ENCODE measurements at regions not wholly inside any gene's neighbourhood (a gene's known extent, or its start where the extent isn't known, plus 50 kb on each side); places are given as distances from the start of the nearest gene placed in this dataset.

DNA sequence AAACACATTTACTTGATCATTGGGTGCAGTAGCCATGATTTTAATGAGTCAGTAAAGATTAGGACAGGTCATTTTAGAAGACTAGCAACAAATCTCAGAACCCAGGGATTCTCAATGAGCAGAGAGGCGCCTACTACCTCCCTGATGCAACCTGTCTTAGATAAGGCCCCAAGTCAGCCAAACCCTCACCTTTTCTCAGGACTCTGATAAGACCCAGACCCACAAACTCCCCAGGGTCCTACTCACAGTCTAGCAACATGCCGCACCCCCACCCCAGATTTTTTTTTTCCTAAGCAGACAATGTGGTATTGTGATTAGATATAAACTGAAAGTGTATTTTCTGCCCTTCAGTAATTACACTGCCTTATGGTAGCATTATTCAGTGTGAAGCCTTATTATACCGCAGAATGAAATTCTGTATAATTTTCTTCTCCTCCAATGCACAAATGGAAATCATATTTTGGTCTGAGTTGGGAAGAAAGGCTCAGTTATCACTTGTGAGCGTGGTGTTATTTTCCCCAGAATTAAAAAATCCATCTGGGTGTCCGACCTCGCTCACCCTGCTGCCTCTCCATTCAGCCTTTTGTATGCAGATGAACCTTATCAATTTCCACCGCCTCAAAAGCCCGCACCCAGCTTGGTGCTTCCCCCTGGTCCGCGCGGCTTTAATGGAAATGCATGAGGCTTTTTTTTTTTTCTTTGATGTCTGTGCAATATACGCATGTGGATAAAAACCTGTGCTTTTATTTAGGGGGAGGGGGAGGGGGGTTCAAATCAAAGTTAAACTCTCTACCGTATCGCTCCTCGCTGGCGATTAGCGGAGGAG, 122.0 kb upstream of the SOX14 start:
- TF ChIP-seq CHD2 (IDR thresholded peaks at IDR 0.05; ENCODE audit: low read length, partially characterized antibody) (no peak), RFX5 (IDR thresholded peaks at IDR 0.05; ENCODE audit: low read length) (no peak), GABPA (IDR thresholded peaks at IDR 0.05; ENCODE audit: low read depth) (no peak), JUND (IDR thresholded peaks at IDR 0.05) (no peak), SIN3A (IDR thresholded peaks at IDR 0.05; ENCODE audit: borderline replicate concordance, low read depth, low read length) (no peak), FOXJ3 (CRISPR knock-in tag; IDR thresholded peaks at IDR 0.05) (no peak), POLR2AphosphoS5 (IDR thresholded peaks at IDR 0.05; ENCODE audit: low read depth, low read length) (no peak), FOSL2 (IDR thresholded peaks at IDR 0.05; ENCODE audit: borderline replicate concordance, low read depth) (no peak), GATA2 (CRISPR knock-in tag; IDR thresholded peaks at IDR 0.05) (no peak), RAD21 (IDR thresholded peaks at IDR 0.05; ENCODE audit: low read length) (no peak), RCOR1 (IDR thresholded peaks at IDR 0.05; ENCODE audit: low read length) (no peak), NFIC (IDR thresholded peaks at IDR 0.05; ENCODE audit: borderline replicate concordance) (no peak), MEF2A (IDR thresholded peaks at IDR 0.05; ENCODE audit: borderline replicate concordance, low read depth) (no peak), TEAD4 (IDR thresholded peaks at IDR 0.05; ENCODE audit: borderline replicate concordance, insufficient read depth) (no peak)
- TF ChIP-seq, protein P1, sequence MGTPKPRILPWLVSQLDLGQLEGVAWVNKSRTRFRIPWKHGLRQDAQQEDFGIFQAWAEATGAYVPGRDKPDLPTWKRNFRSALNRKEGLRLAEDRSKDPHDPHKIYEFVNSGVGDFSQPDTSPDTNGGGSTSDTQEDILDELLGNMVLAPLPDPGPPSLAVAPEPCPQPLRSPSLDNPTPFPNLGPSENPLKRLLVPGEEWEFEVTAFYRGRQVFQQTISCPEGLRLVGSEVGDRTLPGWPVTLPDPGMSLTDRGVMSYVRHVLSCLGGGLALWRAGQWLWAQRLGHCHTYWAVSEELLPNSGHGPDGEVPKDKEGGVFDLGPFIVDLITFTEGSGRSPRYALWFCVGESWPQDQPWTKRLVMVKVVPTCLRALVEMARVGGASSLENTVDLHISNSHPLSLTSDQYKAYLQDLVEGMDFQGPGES (IDR thresholded peaks at IDR 0.05; ENCODE audit: low read depth, low read length), result no peak
- TF ChIP-seq, protein P2, sequence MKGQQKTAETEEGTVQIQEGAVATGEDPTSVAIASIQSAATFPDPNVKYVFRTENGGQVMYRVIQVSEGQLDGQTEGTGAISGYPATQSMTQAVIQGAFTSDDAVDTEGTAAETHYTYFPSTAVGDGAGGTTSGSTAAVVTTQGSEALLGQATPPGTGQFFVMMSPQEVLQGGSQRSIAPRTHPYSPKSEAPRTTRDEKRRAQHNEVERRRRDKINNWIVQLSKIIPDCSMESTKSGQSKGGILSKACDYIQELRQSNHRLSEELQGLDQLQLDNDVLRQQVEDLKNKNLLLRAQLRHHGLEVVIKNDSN (IDR thresholded peaks at IDR 0.05; ENCODE audit: borderline replicate concordance, low read depth), result no peak
- TF ChIP-seq, protein P3, sequence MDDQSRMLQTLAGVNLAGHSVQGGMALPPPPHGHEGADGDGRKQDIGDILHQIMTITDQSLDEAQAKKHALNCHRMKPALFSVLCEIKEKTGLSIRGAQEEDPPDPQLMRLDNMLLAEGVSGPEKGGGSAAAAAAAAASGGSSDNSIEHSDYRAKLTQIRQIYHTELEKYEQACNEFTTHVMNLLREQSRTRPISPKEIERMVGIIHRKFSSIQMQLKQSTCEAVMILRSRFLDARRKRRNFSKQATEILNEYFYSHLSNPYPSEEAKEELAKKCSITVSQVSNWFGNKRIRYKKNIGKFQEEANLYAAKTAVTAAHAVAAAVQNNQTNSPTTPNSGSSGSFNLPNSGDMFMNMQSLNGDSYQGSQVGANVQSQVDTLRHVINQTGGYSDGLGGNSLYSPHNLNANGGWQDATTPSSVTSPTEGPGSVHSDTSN (IDR thresholded peaks at IDR 0.05), result no peak
- TF ChIP-seq, protein P4, sequence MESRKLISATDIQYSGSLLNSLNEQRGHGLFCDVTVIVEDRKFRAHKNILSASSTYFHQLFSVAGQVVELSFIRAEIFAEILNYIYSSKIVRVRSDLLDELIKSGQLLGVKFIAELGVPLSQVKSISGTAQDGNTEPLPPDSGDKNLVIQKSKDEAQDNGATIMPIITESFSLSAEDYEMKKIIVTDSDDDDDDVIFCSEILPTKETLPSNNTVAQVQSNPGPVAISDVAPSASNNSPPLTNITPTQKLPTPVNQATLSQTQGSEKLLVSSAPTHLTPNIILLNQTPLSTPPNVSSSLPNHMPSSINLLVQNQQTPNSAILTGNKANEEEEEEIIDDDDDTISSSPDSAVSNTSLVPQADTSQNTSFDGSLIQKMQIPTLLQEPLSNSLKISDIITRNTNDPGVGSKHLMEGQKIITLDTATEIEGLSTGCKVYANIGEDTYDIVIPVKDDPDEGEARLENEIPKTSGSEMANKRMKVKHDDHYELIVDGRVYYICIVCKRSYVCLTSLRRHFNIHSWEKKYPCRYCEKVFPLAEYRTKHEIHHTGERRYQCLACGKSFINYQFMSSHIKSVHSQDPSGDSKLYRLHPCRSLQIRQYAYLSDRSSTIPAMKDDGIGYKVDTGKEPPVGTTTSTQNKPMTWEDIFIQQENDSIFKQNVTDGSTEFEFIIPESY (IDR thresholded peaks at IDR 0.05; ENCODE audit: borderline replicate concordance, low read depth), result no peak
- TF ChIP-seq, protein P5, sequence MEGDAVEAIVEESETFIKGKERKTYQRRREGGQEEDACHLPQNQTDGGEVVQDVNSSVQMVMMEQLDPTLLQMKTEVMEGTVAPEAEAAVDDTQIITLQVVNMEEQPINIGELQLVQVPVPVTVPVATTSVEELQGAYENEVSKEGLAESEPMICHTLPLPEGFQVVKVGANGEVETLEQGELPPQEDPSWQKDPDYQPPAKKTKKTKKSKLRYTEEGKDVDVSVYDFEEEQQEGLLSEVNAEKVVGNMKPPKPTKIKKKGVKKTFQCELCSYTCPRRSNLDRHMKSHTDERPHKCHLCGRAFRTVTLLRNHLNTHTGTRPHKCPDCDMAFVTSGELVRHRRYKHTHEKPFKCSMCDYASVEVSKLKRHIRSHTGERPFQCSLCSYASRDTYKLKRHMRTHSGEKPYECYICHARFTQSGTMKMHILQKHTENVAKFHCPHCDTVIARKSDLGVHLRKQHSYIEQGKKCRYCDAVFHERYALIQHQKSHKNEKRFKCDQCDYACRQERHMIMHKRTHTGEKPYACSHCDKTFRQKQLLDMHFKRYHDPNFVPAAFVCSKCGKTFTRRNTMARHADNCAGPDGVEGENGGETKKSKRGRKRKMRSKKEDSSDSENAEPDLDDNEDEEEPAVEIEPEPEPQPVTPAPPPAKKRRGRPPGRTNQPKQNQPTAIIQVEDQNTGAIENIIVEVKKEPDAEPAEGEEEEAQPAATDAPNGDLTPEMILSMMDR (IDR thresholded peaks at IDR 0.05), result no peak
- TF ChIP-seq, protein P6, sequence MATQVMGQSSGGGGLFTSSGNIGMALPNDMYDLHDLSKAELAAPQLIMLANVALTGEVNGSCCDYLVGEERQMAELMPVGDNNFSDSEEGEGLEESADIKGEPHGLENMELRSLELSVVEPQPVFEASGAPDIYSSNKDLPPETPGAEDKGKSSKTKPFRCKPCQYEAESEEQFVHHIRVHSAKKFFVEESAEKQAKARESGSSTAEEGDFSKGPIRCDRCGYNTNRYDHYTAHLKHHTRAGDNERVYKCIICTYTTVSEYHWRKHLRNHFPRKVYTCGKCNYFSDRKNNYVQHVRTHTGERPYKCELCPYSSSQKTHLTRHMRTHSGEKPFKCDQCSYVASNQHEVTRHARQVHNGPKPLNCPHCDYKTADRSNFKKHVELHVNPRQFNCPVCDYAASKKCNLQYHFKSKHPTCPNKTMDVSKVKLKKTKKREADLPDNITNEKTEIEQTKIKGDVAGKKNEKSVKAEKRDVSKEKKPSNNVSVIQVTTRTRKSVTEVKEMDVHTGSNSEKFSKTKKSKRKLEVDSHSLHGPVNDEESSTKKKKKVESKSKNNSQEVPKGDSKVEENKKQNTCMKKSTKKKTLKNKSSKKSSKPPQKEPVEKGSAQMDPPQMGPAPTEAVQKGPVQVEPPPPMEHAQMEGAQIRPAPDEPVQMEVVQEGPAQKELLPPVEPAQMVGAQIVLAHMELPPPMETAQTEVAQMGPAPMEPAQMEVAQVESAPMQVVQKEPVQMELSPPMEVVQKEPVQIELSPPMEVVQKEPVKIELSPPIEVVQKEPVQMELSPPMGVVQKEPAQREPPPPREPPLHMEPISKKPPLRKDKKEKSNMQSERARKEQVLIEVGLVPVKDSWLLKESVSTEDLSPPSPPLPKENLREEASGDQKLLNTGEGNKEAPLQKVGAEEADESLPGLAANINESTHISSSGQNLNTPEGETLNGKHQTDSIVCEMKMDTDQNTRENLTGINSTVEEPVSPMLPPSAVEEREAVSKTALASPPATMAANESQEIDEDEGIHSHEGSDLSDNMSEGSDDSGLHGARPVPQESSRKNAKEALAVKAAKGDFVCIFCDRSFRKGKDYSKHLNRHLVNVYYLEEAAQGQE (IDR thresholded peaks at IDR 0.05; ENCODE audit: low read depth, low read length), result no peak
- no peaks in the 10 kb centered on the region for H3K36me3 ChIP-seq (replicated peaks in 1 of 2; ENCODE audit: control insufficient read depth in 1 of 2, insufficient read depth in 2 of 2, low read length in 1 of 2)
- H3K79me2 ChIP-seq (ENCODE audit: insufficient read depth), result no peaks in the 10 kb centered on the region
- H3K27me3 ChIP-seq (ENCODE audit: insufficient read depth), result no peaks in the 10 kb centered on the region
- no peak overlapping the region for H3K4me3 ChIP-seq (ENCODE audit: low read depth in 2 of 2, low read length in 1 of 2)
- peaks cover 0 to 7% of the 10 kb centered on the region in 2 experiments; a peak in 2 of 4 replicates for H3K4me1 ChIP-seq (ENCODE audit: control insufficient read depth in 1 of 2, insufficient read depth in 2 of 2, low read depth in 1 of 2, low read length in 1 of 2)
- H3K9ac ChIP-seq, result no peak overlapping the region
- no peak overlapping the region for H3K4me2 ChIP-seq
- H4K20me1 ChIP-seq (ENCODE audit: insufficient read depth), result no peaks in the 10 kb centered on the region
- no peaks in the 10 kb centered on the region for H3K9me2 ChIP-seq
- no peaks in the 10 kb centered on the region for H3F3A ChIP-seq (replicated peaks; ENCODE audit: insufficient read depth)
- no peak overlapping the region for H2AFZ ChIP-seq (ENCODE audit: low read depth)
- CTCF ChIA-PET, result interaction anchor here (1.0 kb wide), 1 partner anchor 14 kb away, joined by 5 read pairs; no protein-coding TSS in a partner anchor
- DNase-seq, result no peak
- no peak overlapping the region for H3K27ac ChIP-seq (ENCODE audit: low read depth in 2 of 2, low read length in 1 of 2)
- POLR2A ChIA-PET, result no interaction called here
- 62% methylated on average over 17 of the region's 17 CpGs for WGBS (ENCODE audit: low lambda C conversion rate)
- peaks cover 3% of the 10 kb centered on the region; the same call in 1 of the 2 replicates for H3K9me3 ChIP-seq

Measured in SK-N-SH (cell line).